GM12872 (cell line): ENCODE measurements at regions not wholly inside any gene's neighbourhood (a gene's known extent, or its start where the extent isn't known, plus 50 kb on each side); places are given as distances from the start of the nearest gene placed in this dataset.

Source experiments
- CTCF ChIP-seq: IDR thresholded peaks from 3 replicates; pipeline ENCODE4 v1.5.1; 2011; ENCODE audit warnings: low read depth, mild to moderate bottlenecking, low read length, moderate library complexity; ENCODE audit not compliant: insufficient read depth

GRCh38 chr11:25628030-25628429 lies 703.9 kb upstream of the ANO3 start:
- TF ChIP-seq CTCF, result no peak

- no peak for TF ChIP-seq CTCF
Measured at GRCh38 chr11:25633230-25633629, 698.7 kb upstream of the ANO3 start.

- no peak for TF ChIP-seq CTCF
Measured at GRCh38 chr11:25650319-25650718, 681.6 kb upstream of the ANO3 start.

- no peak for TF ChIP-seq CTCF
Measured at GRCh38 chr11:25655636-25656035, 676.3 kb upstream of the ANO3 start.

GRCh38 chr11:25658916-25659315 lies 673.0 kb upstream of the ANO3 start:
- TF ChIP-seq CTCF, result no peak

GRCh38 chr11:25659706-25660105 lies 672.2 kb upstream of the ANO3 start:
- TF ChIP-seq CTCF, result no peak

- no peak for TF ChIP-seq CTCF
Measured at GRCh38 chr11:25667871-25668270, 664.1 kb upstream of the ANO3 start.

GRCh38 chr11:25691959-25692358 lies 640.0 kb upstream of the ANO3 start:
- no peak for TF ChIP-seq CTCF
